Left lung (tissue), 4 donors: ENCODE measurements at regions not wholly inside any gene's neighbourhood (a gene's known extent, or its start where the extent isn't known, plus 50 kb on each side); places are given as distances from the start of the nearest gene placed in this dataset.
A peak's percentile ranks its signal among the peaks of the same experiment; 100 is the strongest.

Source experiments
- ATAC-seq: fragments of 200-7000 bp; cut with Tn5 transposase; one replicate; pipeline ENCODE4 v1.9.1; 2020; ENCODE audit warnings: moderate library complexity
- DNase-seq, 4 donors: peaks; one replicate each; pipeline ENCODE4 v3.0.0-alpha.2; 2013 to 2020
- H3K27ac ChIP-seq, 2 donors: fragments of 200-600 bp; sonication (generic) in 1 of 2; one replicate each; pipeline versions ENCODE4 v1.5.0 to v1.8.0; 2020 to 2021
- H3K27me3 ChIP-seq, 2 donors: fragments of 200-600 bp; sonication (generic) in 1 of 2; one replicate each; pipeline versions ENCODE4 v1.5.0 to v1.8.0; 2020 to 2021
- H3K36me3 ChIP-seq, 2 donors: fragments of 200-600 bp; sonication (generic) in 1 of 2; one replicate each; pipeline versions ENCODE4 v1.5.0 to v1.8.0; 2020 to 2021
- H3K4me1 ChIP-seq, 2 donors: fragments of 200-600 bp; one replicate each; pipeline ENCODE4 v1.8.0; 2021
- H3K4me3 ChIP-seq, 2 donors: fragments of 200-600 bp; sonication (generic) in 1 of 2; one replicate each; pipeline versions ENCODE4 v1.5.0 to v1.8.0; 2020 to 2021; ENCODE audit warnings: mild to moderate bottlenecking in 1 of 2
- H3K9me3 ChIP-seq, 2 donors: fragments of 200-600 bp; sonication (generic) in 1 of 2; one replicate each; pipeline versions ENCODE4 v1.5.0 to v1.8.0; 2020 to 2021
- intact Hi-C, 2 donors: fragments of 100-400 bp; cut with DNase I; formaldehyde crosslinking; loops; one replicate each; pipeline versions ENCODE4 v1.11.2 to v1.14.2; 2022
- TF ChIP-seq, protein P1 (sequence below), 2 donors: fragments of 200-600 bp; sonication (generic) in 1 of 2; IDR thresholded peaks; one replicate each; pipeline versions ENCODE4 v1.5.0 to v1.8.0; 2021; ENCODE audit warnings: antibody characterized with exemption in 2 of 2
- donor health status: DM: no; HTN: yes; CAD: no.
- donor health status: DM: no; HTN: no; CAD: no.

DNA sequence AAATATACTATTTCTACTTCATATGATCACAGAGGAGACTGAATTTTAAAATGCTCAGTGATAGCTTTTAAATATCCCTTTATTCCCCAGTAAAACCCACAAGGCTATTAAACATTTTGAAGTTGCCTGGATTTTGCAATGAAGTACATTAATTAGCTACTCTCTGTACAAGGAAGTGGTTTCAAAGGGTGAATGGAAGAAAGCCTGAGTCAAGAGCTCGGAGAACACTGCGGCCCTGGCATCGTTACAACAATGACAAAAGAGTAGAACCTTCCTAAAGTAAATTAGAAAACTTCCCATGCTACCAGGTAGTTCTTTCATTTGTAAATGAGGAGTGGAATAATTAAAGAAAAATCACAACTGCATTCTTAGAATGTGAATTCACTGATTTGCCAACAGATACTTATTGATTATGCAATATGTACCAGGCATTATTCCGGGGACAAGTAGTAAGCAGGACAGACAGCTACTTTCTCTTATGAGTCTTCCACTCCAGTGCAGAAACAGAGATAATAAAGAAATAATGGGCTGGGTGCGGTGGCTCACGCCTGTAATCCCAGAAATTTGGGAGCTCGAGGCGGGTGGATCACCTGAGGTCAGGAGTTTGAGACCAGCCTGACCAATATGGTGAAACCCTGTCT is 63.0 kb downstream of the ZNF22 start:
- peak; percentile 89 for ATAC-seq
- Histone ChIP-seq H3K4me3 (no peak overlapping the region), H3K4me1 (peaks cover 0 to 13% of the 10 kb centered on the region in 2 donors), H3K9me3 (no peaks in the 10 kb centered on the region), H3K27ac (peak overlapping the region in 1 of 2 donors; percentile 16), H3K27me3 (no peaks in the 10 kb centered on the region), H3K36me3 (no peaks in the 10 kb centered on the region)
- TF ChIP-seq, protein P1, sequence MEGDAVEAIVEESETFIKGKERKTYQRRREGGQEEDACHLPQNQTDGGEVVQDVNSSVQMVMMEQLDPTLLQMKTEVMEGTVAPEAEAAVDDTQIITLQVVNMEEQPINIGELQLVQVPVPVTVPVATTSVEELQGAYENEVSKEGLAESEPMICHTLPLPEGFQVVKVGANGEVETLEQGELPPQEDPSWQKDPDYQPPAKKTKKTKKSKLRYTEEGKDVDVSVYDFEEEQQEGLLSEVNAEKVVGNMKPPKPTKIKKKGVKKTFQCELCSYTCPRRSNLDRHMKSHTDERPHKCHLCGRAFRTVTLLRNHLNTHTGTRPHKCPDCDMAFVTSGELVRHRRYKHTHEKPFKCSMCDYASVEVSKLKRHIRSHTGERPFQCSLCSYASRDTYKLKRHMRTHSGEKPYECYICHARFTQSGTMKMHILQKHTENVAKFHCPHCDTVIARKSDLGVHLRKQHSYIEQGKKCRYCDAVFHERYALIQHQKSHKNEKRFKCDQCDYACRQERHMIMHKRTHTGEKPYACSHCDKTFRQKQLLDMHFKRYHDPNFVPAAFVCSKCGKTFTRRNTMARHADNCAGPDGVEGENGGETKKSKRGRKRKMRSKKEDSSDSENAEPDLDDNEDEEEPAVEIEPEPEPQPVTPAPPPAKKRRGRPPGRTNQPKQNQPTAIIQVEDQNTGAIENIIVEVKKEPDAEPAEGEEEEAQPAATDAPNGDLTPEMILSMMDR (IDR thresholded peaks at IDR 0.05) = no peak
- peak in 1 of 4 donors; percentile 39 for DNase-seq
- intact Hi-C loops = no loop called here

DNA sequence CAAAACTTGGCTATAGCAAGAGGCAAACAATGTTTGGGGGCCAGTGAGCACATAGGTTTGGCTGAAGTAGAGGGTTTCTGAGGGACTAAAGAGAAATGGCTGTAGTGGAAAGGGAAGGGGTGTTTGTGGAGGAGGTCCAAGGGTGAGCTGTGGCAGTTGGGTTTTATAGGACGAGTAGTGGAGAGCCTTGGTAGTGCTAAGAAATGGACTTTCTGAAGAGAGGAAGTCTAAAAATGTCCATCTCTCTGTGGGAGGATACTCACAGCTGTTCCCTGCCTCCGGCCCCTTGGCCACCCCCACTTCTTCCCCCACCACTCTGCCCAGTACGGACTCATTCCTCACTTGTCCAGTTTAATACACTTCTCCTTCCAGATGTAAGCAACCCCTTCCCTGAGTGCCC is 64.3 kb downstream of the ZNF22 start:
- Histone ChIP-seq H3K27ac (no peak overlapping the region), H3K36me3 (no peaks in the 10 kb centered on the region), H3K4me3 (no peak overlapping the region), H3K27me3 (no peaks in the 10 kb centered on the region), H3K4me1 (peaks cover 0 to 8% of the 10 kb centered on the region in 2 donors), H3K9me3 (no peaks in the 10 kb centered on the region)
- intact Hi-C loops = no loop called here
- no peak for DNase-seq
- ATAC-seq = no peak
- TF ChIP-seq, protein P1 (IDR thresholded peaks at IDR 0.05) = no peak

DNA sequence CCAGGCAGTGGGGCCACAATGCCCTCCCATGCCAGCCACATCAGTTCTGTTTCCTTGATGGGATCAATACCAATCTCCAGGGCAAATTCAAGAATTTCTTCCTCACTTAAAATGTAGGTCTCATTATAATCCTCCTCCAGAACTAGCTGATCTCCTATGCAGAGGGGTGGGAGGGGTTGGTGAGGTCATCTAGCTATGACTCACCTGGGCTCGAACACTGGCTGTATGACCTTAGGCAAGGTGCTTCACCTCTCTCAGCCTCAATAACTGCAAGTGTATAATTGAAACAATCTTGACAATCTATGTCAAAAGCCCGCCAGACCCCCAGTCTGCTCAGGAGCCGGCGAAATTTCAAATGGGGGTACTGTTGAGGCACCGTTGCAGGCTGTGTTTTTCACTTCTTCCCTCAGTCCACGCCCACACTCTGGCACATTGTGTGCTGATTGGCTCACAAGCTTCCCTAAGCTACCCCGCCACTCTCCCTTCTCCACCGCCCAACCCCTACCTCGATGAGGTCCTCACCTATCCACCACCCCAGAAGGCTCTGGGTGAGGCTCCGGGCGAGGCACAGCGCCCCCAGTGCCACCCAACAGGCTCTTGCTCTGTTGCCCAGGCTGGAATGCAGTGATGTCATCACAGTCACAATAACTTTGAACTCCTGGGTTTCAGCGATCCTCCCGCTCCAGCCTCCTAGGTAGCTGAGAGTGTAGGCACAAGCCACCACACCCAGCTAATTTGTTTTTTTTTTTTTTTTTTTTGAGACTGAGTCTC is 70.5 kb downstream of the ZNF22 start:
- Histone ChIP-seq H3K36me3 (no peaks in the 10 kb centered on the region), H3K27ac (no peak overlapping the region), H3K9me3 (peaks cover 0 to 8% of the 10 kb centered on the region in 2 donors), H3K4me1 (no peaks in the 10 kb centered on the region), H3K27me3 (no peaks in the 10 kb centered on the region), H3K4me3 (no peak overlapping the region)
- DNase-seq = no peak
- ATAC-seq = no peak
- intact Hi-C loops = no loop called here
- TF ChIP-seq, protein P1 (IDR thresholded peaks at IDR 0.05) = no peak

DNA sequence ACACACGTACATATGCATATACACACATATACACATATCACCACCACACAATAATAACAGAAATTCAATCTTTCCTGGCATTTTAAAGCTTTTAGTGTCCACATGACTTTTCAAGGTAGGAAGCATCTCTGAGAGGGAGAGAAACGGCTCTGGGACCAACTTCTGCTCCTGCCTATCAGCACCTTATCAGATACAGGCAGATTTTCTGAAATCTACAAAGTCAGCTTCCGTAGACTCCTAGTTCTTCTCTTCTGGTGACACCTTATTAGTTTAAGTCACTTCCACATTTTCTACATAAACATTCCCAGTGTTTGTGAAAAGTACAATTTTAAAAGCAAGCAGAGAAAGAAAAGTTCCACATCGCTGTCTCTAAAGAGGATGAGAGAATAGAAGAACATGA is 74.5 kb downstream of the ZNF22 start:
- Histone ChIP-seq H3K27me3 (peaks cover 0 to 7% of the 10 kb centered on the region in 2 donors), H3K36me3 (no peaks in the 10 kb centered on the region), H3K4me1 (no peaks in the 10 kb centered on the region), H3K4me3 (no peak overlapping the region), H3K27ac (no peak overlapping the region), H3K9me3 (peaks cover 0 to 8% of the 10 kb centered on the region in 2 donors)
- no peak for ATAC-seq
- no peak for DNase-seq
- TF ChIP-seq, protein P1 (IDR thresholded peaks at IDR 0.05) = no peak
- intact Hi-C loops = no loop called here

DNA sequence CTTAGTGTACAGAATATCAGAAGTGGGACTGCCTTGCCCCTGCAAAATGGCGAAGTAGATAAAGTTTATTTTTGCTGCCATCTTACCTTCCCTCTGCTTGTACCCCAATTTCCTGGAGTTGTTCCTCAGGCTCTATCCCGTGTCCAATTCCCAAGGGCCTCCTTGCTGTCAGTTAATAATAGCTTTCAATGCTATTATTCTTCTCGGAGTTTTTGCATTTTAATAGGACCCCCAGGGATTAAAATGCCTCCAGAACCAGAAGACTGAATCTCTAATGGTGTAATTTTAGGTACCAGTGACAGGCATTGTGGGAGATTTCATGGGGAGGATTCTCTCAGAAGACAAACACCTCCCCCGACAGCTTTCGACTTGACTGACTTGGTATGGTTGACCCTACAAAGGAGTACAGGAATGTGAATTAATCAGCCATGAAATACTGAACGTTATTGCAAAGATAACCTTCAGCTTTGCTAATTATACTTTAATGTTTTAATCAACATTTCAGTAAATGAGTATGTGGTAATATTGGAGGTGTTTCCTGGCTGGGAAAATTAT is 75.2 kb downstream of the ZNF22 start:
- Histone ChIP-seq H3K27ac (no peak overlapping the region), H3K9me3 (peaks cover 0 to 5% of the 10 kb centered on the region in 2 donors), H3K36me3 (no peaks in the 10 kb centered on the region), H3K4me3 (no peak overlapping the region), H3K4me1 (no peaks in the 10 kb centered on the region), H3K27me3 (peaks cover 0 to 7% of the 10 kb centered on the region in 2 donors)
- ATAC-seq = no peak
- intact Hi-C loops = no loop called here
- no peak for DNase-seq
- TF ChIP-seq, protein P1 (IDR thresholded peaks at IDR 0.05) = no peak
